BJ (cell line): ENCODE measurements at regions not wholly inside any gene's neighbourhood (a gene's known extent, or its start where the extent isn't known, plus 50 kb on each side); places are given as distances from the start of the nearest gene placed in this dataset.

Experiments used
- CTCF ChIA-PET: fragments of 350-600 bp; formaldehyde crosslinking; extraction: SDS; loops from one replicate; lab custom pipeline; 2021; ENCODE audit warnings: antibody characterized with exemption, inconsistent platforms; lab: Yijun Ruan, JAX
- POLR2A ChIA-PET: fragments of 300-600 bp; sonication (Branson Sonifier 250); formaldehyde crosslinking; extraction: SDS; loops from one replicate; lab custom pipeline; 2021; ENCODE audit warnings: antibody characterized with exemption; lab: Charles Lee
- DNase-seq: peaks from one replicate; pipeline ENCODE4 v3.0.0-alpha.2; 2011; ENCODE audit warnings: low read depth
- H3K27me3 ChIP-seq: 2 replicates; pipeline ENCODE4 v1.6.0; 2011; ENCODE audit warnings: low read length; ENCODE audit not compliant: control insufficient read depth, insufficient read depth
- H3K36me3 ChIP-seq: 2 replicates; pipeline ENCODE4 v1.5.1; 2011; ENCODE audit warnings: low read length; ENCODE audit not compliant: control insufficient read depth, insufficient read depth
- H3K4me3 ChIP-seq: 2 replicates; pipeline ENCODE4 v1.5.1; 2011; ENCODE audit warnings: low read depth, mild to moderate bottlenecking, control low read depth, low read length
- TF ChIP-seq, protein P1 (sequence below): IDR thresholded peaks from 2 replicates; pipeline ENCODE4 v1.5.1; 2011; ENCODE audit warnings: low read depth, mild to moderate bottlenecking, control low read depth, inconsistent platforms, low read length, moderate library complexity; ENCODE audit not compliant: insufficient read depth

DNA sequence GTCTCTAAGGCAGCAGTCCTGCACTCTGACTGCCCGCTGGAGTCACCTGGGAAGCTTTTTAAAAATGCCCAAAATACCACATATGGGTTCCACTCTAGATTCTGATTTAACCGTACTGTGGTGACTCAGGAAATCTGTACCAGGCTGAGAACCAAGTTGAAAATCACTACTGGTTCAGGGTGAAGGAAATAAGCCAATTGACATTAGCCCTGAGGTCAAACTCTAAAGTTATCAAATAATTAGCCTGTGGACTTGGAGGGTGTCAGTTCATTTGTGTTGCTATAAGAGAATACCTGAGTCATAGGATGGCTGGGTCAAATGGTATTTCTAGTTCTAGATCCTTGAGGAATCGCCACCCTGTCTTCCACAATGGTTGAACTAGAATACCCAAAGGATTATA, 321.7 kb upstream of the ROPN1 start:
- TF ChIP-seq, protein P1, sequence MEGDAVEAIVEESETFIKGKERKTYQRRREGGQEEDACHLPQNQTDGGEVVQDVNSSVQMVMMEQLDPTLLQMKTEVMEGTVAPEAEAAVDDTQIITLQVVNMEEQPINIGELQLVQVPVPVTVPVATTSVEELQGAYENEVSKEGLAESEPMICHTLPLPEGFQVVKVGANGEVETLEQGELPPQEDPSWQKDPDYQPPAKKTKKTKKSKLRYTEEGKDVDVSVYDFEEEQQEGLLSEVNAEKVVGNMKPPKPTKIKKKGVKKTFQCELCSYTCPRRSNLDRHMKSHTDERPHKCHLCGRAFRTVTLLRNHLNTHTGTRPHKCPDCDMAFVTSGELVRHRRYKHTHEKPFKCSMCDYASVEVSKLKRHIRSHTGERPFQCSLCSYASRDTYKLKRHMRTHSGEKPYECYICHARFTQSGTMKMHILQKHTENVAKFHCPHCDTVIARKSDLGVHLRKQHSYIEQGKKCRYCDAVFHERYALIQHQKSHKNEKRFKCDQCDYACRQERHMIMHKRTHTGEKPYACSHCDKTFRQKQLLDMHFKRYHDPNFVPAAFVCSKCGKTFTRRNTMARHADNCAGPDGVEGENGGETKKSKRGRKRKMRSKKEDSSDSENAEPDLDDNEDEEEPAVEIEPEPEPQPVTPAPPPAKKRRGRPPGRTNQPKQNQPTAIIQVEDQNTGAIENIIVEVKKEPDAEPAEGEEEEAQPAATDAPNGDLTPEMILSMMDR, result no peak
- H3K4me3 ChIP-seq, result no peak overlapping the region
- ChIA-PET POLR2A (no interaction called here), CTCF (no interaction called here)
- no peaks in the 10 kb centered on the region for H3K36me3 ChIP-seq
- no peak for DNase-seq
- no peaks in the 10 kb centered on the region for H3K27me3 ChIP-seq

DNA sequence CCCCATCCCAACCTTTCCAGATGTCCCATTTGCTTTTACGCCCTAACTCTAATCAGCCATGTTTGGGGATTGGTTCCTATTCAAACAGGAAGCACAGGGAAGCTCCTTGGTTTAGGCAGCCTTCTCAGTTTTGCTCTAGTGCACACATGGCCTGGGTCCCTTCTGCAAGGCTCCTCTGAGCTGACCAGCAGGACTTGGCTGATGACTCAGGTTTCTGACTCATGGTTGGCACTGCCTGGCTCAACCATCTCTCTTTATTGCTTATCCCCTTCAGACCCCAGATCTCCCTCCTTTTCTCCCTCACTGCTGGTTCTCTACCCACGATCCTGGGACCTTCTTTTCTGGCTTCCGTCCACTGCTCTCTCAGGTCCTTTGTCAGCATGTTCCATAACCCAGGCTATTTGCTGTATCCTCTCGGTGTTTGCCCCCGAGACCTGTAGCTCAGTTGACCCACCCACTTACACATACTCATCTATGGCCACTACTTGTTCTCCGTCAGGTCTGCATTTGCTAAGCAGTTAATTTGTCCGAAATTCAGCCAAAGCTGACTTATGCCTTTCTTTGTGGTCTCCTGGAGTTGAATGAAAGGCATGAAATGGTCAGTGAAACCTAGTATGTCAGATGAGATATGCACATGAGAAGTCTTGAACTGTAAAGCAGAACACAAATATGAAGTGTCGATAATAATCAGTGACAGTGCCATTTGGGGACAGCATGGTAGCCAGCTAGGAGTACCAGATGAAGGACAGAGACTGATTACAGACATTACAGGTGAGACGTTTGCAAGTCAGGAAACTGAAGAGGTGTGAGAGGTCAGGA, 323.5 kb upstream of the ROPN1 start:
- no peak for DNase-seq
- TF ChIP-seq, protein P1, result no peak
- ChIA-PET CTCF (interaction anchor here (1.4 kb wide), 1 partner anchor 11 kb away, joined by 3 read pairs; no protein-coding TSS in a partner anchor), POLR2A (no interaction called here)
- Histone ChIP-seq H3K4me3 (no peak overlapping the region), H3K36me3 (no peaks in the 10 kb centered on the region), H3K27me3 (no peaks in the 10 kb centered on the region)

DNA sequence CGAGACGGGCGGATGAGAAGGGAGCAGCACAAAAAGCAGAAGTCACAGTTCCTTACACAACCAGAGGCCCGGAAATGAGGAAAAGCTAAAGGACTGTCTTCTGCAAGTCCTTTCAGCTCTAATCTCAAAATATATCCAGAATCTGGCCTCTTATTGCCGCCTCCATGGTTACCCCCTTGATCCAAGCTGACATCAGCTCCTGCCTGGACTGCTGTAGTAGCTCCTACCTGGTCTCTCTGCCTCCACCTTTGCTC, 324.0 kb upstream of the ROPN1 start:
- no peak for DNase-seq
- TF ChIP-seq, protein P1, result no peak
- no peaks in the 10 kb centered on the region for H3K36me3 ChIP-seq
- ChIA-PET POLR2A (no interaction called here), CTCF (interaction anchor here (1.4 kb wide), 1 partner anchor 11 kb away, joined by 3 read pairs; no protein-coding TSS in a partner anchor)
- H3K27me3 ChIP-seq, result no peaks in the 10 kb centered on the region
- H3K4me3 ChIP-seq, result no peak overlapping the region

DNA sequence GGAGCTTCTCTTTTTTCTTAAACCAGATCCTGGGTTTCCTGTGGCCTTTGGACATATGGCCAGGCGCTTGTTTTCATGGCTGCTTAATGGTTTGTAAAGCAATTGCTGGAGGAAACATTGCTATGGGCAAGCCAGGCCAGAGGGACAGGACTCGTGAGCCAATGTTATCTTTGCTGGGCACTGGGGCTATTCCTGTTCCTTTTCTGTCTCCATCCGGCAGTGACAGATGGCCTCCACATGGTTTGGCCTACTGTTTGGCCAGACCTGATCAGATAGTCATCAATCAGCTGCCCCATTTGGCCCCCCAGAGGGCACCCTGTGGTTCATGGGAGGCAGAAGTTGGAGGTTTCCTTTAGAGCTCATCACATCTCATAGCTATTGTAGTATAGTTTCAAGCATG, 326.1 kb upstream of the ROPN1 start:
- no peaks in the 10 kb centered on the region for H3K36me3 ChIP-seq
- TF ChIP-seq, protein P1, result no peak
- no peaks in the 10 kb centered on the region; the same call in 1 of the 2 replicates for H3K27me3 ChIP-seq
- POLR2A ChIA-PET, result no interaction called here
- no peak for DNase-seq
- H3K4me3 ChIP-seq, result no peak overlapping the region
- CTCF ChIA-PET, result interaction anchor here (1.0 to 1.4 kb wide), 3 partner anchors 10 to 31 kb away, joined by 3 to 4 read pairs (median 3); no protein-coding TSS in a partner anchor

DNA sequence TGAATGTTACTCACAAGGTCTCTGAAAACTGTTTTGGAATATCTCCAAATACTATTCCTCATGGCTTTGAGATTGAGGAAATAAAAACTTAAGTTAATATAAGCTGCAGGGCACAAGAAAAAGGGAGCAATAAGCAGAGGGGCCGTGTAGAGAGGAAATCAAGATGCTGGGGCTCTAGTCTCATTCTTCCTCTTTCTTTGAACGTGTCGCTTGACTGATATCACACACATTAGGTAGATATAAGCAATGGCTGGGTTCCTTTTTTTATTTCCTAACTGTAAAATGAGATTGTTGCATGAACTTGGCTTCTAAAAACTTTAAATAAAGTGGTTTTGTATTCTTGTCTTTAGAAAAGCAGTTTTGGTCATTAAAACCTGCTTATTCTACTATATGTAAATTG, 326.7 kb upstream of the ROPN1 start:
- DNase-seq, result no peak
- H3K4me3 ChIP-seq, result no peak overlapping the region
- H3K36me3 ChIP-seq, result no peaks in the 10 kb centered on the region
- ChIA-PET CTCF (interaction anchor here (0.6 to 1.4 kb wide), 5 partner anchors 9 to 286 kb away, joined by 3 to 4 read pairs (median 4); no protein-coding TSS in a partner anchor), POLR2A (no interaction called here)
- H3K27me3 ChIP-seq, result no peaks in the 10 kb centered on the region; the same call in 1 of the 2 replicates
- TF ChIP-seq, protein P1, result no peak
